ENCODE measurements at regions not wholly inside any gene's neighbourhood (a gene's known extent, or its start where the extent isn't known, plus 50 kb on each side); places are given as distances from the start of the nearest gene placed in this dataset.

GRCh38 chr3:55373423-55373822 lies 113.7 kb downstream of the WNT5A start:
- Histone ChIP-seq H3K9me3 (no peaks in the 10 kb centered on the region), H3K27ac (no peak overlapping the region), H3K27me3 (no peaks in the 10 kb centered on the region), H3K36me3 (no peaks in the 10 kb centered on the region), H3K4me1 (no peaks in the 10 kb centered on the region), H3K4me3 (no peak overlapping the region)
- DNase-seq (ENCODE audit: low spot score in 2 of 2), result no peak
- TF ChIP-seq POLR2A (IDR thresholded peaks at IDR 0.05), result no peak
- TF ChIP-seq CTCF (IDR thresholded peaks at IDR 0.05), result no peak
- TF ChIP-seq POLR2AphosphoS5 (IDR thresholded peaks at IDR 0.05), result no peak
- intact Hi-C loops (cut with DNase I; ENCODE audit: low total_unique reads), result no loop called here

- intact Hi-C loops (cut with DNase I; ENCODE audit: low total_unique reads), result no loop called here
These were observed 116.8 kb downstream of the WNT5A start for GRCh38 chr3:55370272-55370671.

GRCh38 chr3:55369141-55369847 lies 117.8 kb downstream of the WNT5A start:
- Histone ChIP-seq H3K4me1 (no peaks in the 10 kb centered on the region), H3K27ac (no peak overlapping the region)

More at GRCh38 chr3:55370272-55370671, 116.8 kb downstream of the WNT5A start:
- DNase-seq (ENCODE audit: low spot score in 2 of 2), result no peak
- TF ChIP-seq CTCF (IDR thresholded peaks at IDR 0.05) (no peak), POLR2AphosphoS5 (IDR thresholded peaks at IDR 0.05) (no peak), POLR2A (IDR thresholded peaks at IDR 0.05) (no peak)
- H3K9me3 ChIP-seq, result no peaks in the 10 kb centered on the region
- no peaks in the 10 kb centered on the region for H3K27me3 ChIP-seq
- H3K4me1 ChIP-seq, result no peaks in the 10 kb centered on the region
- H3K36me3 ChIP-seq, result no peaks in the 10 kb centered on the region
- no peak overlapping the region for H3K27ac ChIP-seq
- H3K4me3 ChIP-seq, result no peak overlapping the region

GRCh38 chr3:55368366-55368765 lies 118.7 kb downstream of the WNT5A start:
- DNase-seq (ENCODE audit: low spot score in 2 of 2), result no peak
- Histone ChIP-seq H3K9me3 (no peaks in the 10 kb centered on the region), H3K27ac (no peak overlapping the region), H3K27me3 (no peaks in the 10 kb centered on the region), H3K36me3 (no peaks in the 10 kb centered on the region), H3K4me1 (no peaks in the 10 kb centered on the region), H3K4me3 (no peak overlapping the region)
- intact Hi-C loops (cut with DNase I; ENCODE audit: low total_unique reads), result no loop called here
- no peak for TF ChIP-seq POLR2A (IDR thresholded peaks at IDR 0.05)
- no peak for TF ChIP-seq CTCF (IDR thresholded peaks at IDR 0.05)
- no peak for TF ChIP-seq POLR2AphosphoS5 (IDR thresholded peaks at IDR 0.05)

More at GRCh38 chr3:55369141-55369847, 117.8 kb downstream of the WNT5A start:
- Histone ChIP-seq H3K4me3 (no peak overlapping the region), H3K36me3 (no peaks in the 10 kb centered on the region), H3K27me3 (no peaks in the 10 kb centered on the region), H3K9me3 (no peaks in the 10 kb centered on the region)
- TF ChIP-seq POLR2AphosphoS5 (IDR thresholded peaks at IDR 0.05) (no peak), POLR2A (IDR thresholded peaks at IDR 0.05) (no peak), CTCF (IDR thresholded peaks at IDR 0.05) (no peak)
- intact Hi-C loops (cut with DNase I; ENCODE audit: low total_unique reads), result no loop called here
- DNase-seq (ENCODE audit: low spot score in 2 of 2), result no peak

GRCh38 chr3:55367384-55367783 lies 119.7 kb downstream of the WNT5A start:
- no peaks in the 10 kb centered on the region for H3K4me1 ChIP-seq
- TF ChIP-seq POLR2AphosphoS5 (IDR thresholded peaks at IDR 0.05), result no peak
- no peak for TF ChIP-seq CTCF (IDR thresholded peaks at IDR 0.05)
- TF ChIP-seq POLR2A (IDR thresholded peaks at IDR 0.05), result no peak

More at GRCh38 chr3:55367384-55367783, 119.7 kb downstream of the WNT5A start:
- H3K4me3 ChIP-seq, result no peak overlapping the region
- H3K9me3 ChIP-seq, result no peaks in the 10 kb centered on the region
- intact Hi-C loops (cut with DNase I; ENCODE audit: low total_unique reads), result no loop called here
- no peaks in the 10 kb centered on the region for H3K27me3 ChIP-seq
- DNase-seq (ENCODE audit: low spot score in 2 of 2), result no peak
- H3K36me3 ChIP-seq, result no peaks in the 10 kb centered on the region
- no peak overlapping the region for H3K27ac ChIP-seq
